T-helper 22 cell (primary cell): ENCODE measurements at regions not wholly inside any gene's neighbourhood (a gene's known extent, or its start where the extent isn't known, plus 50 kb on each side); places are given as distances from the start of the nearest gene placed in this dataset.
"Not testable (repeated sequence)": the region's sequence is repeated elsewhere in the genome, so short reads cannot be mapped to it uniquely, and the experiment has no call there.

Experiments used
- DNase-seq: peaks from one replicate; pipeline ENCODE4 v3.0.0-alpha.2; 2020; ENCODE audit warnings: low read depth

DNA sequence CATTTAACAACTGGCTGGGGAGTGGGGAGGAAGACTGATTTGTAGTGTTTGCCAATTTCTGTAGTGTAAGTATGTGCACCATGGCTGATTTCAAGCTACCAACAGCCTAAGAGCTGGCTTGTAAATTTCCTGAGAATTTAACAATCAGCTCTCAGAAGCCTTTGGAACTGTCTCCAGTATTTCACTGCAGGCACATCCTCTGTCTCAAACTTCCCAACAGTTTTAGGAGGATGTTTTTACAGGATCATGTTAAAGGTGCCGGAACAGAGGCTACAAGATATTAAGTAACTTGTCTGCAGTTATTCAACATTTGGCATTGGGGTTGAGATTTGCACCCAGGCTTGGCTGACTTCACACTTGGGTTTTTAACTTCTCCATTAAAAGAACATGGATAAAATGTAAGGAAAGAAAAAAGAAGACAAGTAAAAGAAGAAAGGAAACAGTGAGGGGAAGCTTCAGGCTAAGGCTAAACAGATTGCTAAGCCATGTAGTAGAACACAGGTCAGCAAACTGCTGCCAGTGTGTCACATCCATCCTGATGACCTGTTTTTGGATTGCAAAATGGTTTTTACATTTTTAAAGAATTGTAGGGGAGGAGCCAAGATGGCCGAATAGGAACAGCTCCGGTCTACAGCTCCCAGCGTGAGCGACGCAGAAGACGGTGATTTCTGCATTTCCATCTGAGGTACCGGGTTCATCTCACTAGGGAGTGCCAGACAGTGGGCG is 204.8 kb upstream of the SESN3 start:
- no peak for DNase-seq

DNA sequence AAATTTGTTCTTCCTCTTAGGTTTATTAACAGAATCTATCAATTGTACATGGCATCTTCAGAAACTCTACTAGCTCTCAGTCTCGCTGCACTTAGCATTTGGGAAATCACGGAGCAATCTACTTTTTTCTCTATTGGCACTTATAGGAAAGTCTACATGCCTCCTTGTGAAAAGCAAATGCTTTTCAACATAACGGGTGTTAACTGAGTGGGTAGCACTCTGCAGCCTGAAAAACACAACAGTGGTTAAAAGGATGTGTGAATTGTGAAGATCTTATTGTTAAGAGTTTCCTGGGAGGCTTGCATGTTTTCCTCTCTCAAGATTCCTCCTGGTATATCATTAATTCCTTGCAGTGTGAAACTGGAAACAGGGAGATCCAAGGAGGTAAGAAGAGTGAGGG is 204.2 kb upstream of the SESN3 start:
- no peak for DNase-seq

DNA sequence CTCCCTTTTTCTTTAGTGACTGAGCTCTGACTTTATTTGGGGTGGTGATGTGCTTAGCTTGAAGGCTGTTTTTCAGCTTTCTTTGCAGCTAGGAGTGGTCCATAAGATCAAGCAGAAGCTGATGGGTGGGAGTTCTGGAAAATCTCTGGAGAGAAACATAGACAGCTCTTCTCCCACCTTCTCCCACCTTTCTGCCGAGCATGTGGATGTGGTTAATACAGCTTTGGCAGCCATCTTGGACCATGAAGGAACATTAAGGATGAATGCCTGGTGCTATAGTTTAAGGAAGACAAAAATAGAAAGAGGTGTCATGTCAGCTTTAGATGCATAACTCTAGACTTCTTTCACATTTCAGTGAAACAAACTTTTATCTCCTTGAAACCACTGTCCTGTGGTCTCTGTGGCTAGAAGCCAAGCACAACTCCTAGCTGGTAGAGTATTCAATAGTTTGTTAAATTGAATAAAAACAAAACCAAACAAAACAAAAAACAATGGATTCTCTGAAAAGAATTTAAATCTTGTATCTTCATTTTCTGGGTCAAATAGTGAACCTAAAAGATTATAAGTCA is 203.6 kb upstream of the SESN3 start:
- DNase-seq: no peak

GRCh38 chr11:95434009-95434408 is 203.0 kb upstream of the SESN3 start:
- DNase-seq: no peak

DNA sequence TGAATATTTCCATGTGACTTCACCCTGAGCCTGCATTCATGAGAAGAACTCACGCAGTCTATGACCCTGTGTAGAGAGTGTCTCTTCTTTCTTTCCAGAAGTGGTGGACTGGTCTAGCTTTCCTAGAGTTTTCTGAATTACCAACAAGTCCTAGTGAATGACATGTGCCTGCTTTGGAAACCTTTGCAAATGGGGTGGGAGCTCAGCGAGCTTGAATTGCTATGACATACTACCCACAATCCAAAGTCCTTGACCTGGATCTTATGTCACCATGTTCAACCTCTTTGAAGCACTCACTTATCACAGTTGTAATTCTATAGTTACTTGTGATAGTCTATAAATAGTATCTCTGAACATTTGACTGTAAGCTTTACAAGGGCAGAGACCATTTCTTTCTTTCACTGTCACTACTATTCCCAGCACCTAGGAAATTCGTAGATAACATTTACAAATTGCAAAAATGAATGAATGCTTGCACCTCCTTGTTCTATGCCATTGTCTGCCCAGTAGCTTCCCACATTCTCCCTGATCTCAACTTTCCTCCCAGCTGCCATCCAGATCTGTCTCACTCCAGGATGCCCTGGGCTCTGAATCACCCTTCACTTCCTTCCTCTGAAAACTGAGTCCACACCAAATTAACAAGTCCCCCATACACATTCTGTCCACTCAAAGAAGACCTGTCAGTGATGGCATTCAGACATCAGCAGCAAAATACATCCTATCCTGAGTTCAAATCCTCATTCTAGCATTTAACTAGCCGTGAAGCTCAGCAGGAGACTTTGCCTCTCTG is 201.9 kb upstream of the SESN3 start:
- no peak for DNase-seq

DNA sequence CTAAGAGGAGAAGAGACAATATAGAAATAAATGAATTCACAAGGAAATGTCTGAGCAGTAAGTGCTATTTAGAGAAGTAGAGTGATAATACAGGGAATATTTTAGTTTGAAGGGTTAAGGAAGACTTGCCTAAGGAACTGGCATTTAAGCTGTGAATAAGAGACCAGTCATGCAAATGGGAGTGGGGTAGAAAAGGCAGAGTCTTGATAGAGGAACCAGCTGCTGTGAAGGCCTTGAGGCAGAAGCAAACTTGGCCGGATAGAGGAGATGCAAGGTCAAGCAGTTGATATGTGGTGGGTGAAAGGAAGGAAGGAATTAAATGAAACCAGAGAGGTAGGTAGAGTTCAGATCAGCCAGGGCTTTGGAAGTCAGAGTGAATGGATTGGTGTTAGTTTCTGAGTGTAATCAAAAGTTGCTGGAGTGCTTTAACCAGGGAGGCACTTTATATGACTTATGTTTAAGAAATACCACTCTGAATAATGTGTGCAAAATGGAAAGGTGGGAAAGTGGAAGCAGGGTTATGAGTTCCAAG is 198.4 kb upstream of the SESN3 start:
- no peak for DNase-seq

DNA sequence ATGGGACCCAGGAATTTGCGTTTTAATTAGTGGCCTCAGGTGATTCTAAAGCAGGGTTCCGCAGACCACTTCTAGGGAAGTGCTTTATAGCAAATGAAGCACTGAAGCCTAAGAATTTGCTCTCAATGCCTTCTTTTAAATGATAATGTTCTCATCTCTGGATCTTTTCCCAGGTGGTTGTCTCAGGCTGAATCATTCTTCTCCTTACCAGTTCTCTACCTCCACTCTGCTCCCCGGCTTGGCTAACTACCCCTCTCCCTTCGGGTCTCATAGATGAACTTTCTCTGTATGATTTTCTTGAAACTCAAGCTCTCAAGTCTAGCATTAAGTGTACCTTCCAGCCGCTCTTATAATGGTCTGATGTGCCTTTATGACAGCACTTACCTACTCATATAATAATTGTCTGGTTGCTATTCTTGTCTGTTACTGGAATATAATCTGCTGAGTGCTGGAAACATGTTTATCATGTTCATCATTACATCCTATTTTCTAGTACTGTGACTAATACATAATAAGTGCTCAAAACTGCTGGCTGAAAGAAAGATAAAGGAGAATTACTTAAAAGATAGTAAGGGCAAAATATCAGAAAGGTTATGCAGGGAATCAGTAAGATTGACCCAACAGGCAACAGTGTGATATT is 195.9 kb upstream of the SESN3 start:
- DNase-seq: no peak

DNA sequence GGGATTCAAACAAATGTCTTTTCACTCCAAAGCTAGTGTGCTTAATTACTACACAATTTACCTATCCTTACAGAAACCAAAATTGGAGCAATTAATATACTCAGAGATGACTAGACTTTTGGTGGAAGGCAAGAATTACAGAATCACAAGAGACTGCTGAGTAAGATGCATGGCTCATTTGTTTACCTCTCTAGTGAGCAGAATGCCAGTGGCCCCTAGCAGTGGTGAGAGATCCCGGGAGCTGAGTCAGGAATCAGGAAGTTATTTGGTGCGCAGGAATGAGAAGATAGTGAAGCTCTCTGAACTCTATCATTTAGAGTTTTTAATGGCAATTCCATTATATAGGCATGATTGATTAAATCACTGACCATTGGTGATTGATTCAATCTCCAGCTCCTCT is 188.9 kb upstream of the SESN3 start:
- no peak for DNase-seq

- no peak for DNase-seq
These were observed 187.9 kb upstream of the SESN3 start for GRCh38 chr11:95418916-95419315.

GRCh38 chr11:95417832-95418231 is 186.8 kb upstream of the SESN3 start:
- no peak for DNase-seq

DNA sequence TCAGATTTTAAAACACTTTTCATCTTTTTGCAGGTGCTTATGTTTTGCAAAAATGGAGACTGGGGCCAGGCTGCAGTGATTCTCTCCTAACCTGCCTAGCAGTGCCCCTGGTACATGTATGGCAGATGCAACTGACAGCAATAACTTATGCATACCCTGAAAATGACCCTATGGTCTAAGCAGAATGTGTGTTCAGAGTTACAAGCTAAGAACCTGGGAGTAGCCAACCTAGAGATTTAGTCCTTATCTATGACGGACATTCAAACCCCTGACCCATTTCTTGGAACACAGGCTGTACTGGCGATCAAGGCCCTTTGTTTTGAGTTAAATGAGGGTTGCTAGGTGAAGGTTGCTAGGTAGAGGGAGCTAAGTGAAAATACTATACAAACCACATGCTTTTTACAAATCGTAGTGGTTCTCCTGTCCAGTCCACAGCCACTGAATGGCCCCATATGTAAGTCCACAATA is 184.9 kb upstream of the SESN3 start:
- DNase-seq: no peak

DNA sequence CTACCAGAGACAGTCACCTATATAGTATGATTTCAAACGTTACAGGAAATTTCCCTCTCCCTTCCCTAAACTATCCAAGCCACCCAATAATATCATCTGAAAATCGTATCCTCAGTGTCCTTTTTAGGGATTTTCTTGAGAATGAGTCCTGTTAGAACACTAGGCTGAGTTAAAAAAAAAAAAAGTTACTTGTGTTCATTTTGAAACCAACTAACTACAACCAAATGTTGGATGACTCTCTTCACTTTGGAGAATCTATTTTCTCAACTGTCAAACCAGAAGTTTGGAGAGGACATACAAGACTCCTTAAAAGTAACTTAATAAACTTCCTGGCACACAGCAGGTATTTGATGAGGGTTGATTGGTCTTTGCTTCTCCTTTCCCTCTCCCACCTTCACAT is 183.2 kb upstream of the SESN3 start:
- DNase-seq: no peak

- no peak for DNase-seq
These were observed 182.8 kb upstream of the SESN3 start for GRCh38 chr11:95413761-95414160.

- no peak for DNase-seq
These were observed 182.0 kb upstream of the SESN3 start for GRCh38 chr11:95413021-95413420.

GRCh38 chr11:95412074-95412473 is 181.1 kb upstream of the SESN3 start:
- DNase-seq: no peak

DNA sequence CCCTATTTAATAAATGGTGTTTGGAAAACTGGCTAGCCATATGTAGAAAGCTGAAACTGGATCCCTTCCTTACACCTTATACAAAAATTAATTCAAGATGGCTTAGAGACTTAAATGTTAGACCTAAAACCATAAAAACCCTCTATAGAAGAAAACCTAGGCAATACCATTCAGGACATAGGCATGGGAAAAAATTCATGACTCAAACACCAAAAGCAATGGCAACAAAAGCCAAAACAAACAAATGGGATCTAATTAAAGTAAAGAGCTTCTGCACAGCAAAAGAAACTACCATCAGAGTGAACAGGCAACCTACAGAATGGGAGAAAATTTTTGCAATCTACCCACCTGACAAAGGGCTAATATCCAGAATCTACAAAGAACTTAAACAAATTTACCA is 179.7 kb upstream of the SESN3 start:
- DNase-seq: not testable (repeated sequence)

- no peak for DNase-seq
These were observed 175.3 kb upstream of the SESN3 start for GRCh38 chr11:95406271-95406670.

- no peak for DNase-seq
These were observed 173.4 kb upstream of the SESN3 start for GRCh38 chr11:95404370-95404769.

GRCh38 chr11:95398437-95399112 is 167.6 kb upstream of the SESN3 start:
- DNase-seq: no peak

DNA sequence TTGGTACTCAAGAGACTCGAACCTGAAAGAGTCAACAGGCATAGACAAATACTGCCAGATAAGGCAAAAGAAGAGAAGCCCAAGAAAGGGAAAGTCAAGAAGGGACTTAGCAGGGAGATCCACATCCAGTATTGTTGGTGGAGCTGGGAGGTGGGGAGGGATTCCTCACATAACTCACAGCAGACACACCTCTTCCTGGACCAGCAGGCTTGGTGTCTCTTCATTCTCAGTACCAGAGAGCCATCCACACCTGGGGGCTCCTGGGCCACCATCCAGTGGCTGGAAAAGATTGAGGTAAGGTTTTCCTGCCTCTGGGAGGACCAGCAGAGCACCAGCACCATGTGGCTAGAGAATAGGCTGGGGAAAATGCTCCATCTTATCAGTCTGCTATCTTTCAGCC is 161.6 kb upstream of the SESN3 start:
- DNase-seq: no peak

DNA sequence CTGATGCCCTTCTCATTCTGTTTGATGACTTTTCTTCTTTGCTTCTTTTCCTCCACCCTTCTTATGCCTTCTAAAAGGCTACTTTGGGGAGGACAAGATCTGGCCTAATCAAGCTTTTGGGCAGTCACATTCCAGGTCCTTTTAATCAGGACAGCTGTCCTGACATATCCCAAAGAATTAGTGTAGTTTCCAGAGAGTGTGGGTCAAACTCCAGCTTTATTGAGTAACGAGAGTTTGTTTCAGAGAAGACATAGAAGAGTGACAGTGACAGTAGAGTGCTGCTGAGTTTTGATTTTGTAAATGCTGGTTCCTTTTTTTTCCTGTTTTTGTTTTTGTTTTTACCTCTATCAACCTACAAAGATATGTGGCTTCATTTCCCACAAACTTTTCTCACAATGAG is 158.4 kb upstream of the SESN3 start:
- no peak for DNase-seq

- no peak for DNase-seq
These were observed 157.1 kb upstream of the SESN3 start for GRCh38 chr11:95388086-95388485.
